ENCODE measurements at regions not wholly inside any gene's neighbourhood (a gene's known extent, or its start where the extent isn't known, plus 50 kb on each side); places are given as distances from the start of the nearest gene placed in this dataset.
"Not testable (repeated sequence)": the region's sequence is repeated elsewhere in the genome, so short reads cannot be mapped to it uniquely, and the experiment has no call there.

- H3K4me3 ChIP-seq = no peak overlapping the region
- no peak for TF ChIP-seq CTCF (IDR thresholded peaks at IDR 0.05; ENCODE audit: borderline replicate concordance)
- no peaks in the 10 kb centered on the region for H3K4me1 ChIP-seq
- H3K27me3 ChIP-seq (ENCODE audit: low read depth) = no peaks in the 10 kb centered on the region
- no peaks in the 10 kb centered on the region for H3K36me3 ChIP-seq
- no peaks in the 10 kb centered on the region for H3K9me3 ChIP-seq (replicated peaks)
- no peak for DNase-seq
- intact Hi-C loops (cut with micrococcal nuclease) = no loop called here
- H3K27ac ChIP-seq (replicated peaks) = no peak overlapping the region
Measured at GRCh38 chr6:104459543-104459942, 400.2 kb downstream of the HACE1 start.

- no peak for DNase-seq
- TF ChIP-seq CTCF (IDR thresholded peaks at IDR 0.05; ENCODE audit: borderline replicate concordance) = no peak
- no peaks in the 10 kb centered on the region for H3K36me3 ChIP-seq
- H3K4me3 ChIP-seq = no peak overlapping the region
- no peaks in the 10 kb centered on the region for H3K27me3 ChIP-seq (ENCODE audit: low read depth)
- H3K4me1 ChIP-seq = no peaks in the 10 kb centered on the region
- no peaks in the 10 kb centered on the region for H3K9me3 ChIP-seq (replicated peaks)
- no peak overlapping the region for H3K27ac ChIP-seq (replicated peaks)
- intact Hi-C loops (cut with micrococcal nuclease) = no loop called here
Measured at GRCh38 chr6:104449918-104450317, 409.8 kb downstream of the HACE1 start.

GRCh38 chr6:104446101-104447080 is 413.3 kb downstream of the HACE1 start:
- H3K4me1 ChIP-seq; H3K27me3 ChIP-seq (ENCODE audit: low read depth); DNase-seq; intact Hi-C loops (cut with micrococcal nuclease); H3K27ac ChIP-seq (replicated peaks); H3K4me3 ChIP-seq; H3K9me3 ChIP-seq (replicated peaks); H3K36me3 ChIP-seq: not testable (repeated sequence)

- Histone ChIP-seq H3K9me3 (replicated peaks) (no peaks in the 10 kb centered on the region), H3K27me3 (ENCODE audit: low read depth) (no peaks in the 10 kb centered on the region), H3K36me3 (no peaks in the 10 kb centered on the region), H3K27ac (replicated peaks) (no peak overlapping the region), H3K4me1 (no peaks in the 10 kb centered on the region), H3K4me3 (no peak overlapping the region)
- no peak for TF ChIP-seq CTCF (IDR thresholded peaks at IDR 0.05; ENCODE audit: borderline replicate concordance)
- intact Hi-C loops (cut with micrococcal nuclease) = no loop called here
- no peak for DNase-seq
Measured at GRCh38 chr6:104434519-104434918, 425.2 kb downstream of the HACE1 start.

- Histone ChIP-seq H3K4me3 (no peak overlapping the region), H3K4me1 (no peaks in the 10 kb centered on the region), H3K36me3 (no peaks in the 10 kb centered on the region), H3K27me3 (ENCODE audit: low read depth) (no peaks in the 10 kb centered on the region), H3K9me3 (replicated peaks) (peaks cover 10% of the 10 kb centered on the region), H3K27ac (replicated peaks) (no peak overlapping the region)
- intact Hi-C loops (cut with micrococcal nuclease) = no loop called here
- TF ChIP-seq CTCF (IDR thresholded peaks at IDR 0.05; ENCODE audit: borderline replicate concordance) = no peak
- DNase-seq = no peak
Measured at GRCh38 chr6:104431096-104431495, 428.6 kb downstream of the HACE1 start.

GRCh38 chr6:104428184-104428583 is 431.5 kb downstream of the HACE1 start:
- Histone ChIP-seq H3K27ac (replicated peaks) (no peak overlapping the region), H3K9me3 (replicated peaks) (peaks cover 14% of the 10 kb centered on the region), H3K4me1 (no peaks in the 10 kb centered on the region), H3K27me3 (ENCODE audit: low read depth) (no peaks in the 10 kb centered on the region), H3K36me3 (no peaks in the 10 kb centered on the region), H3K4me3 (no peak overlapping the region)
- TF ChIP-seq CTCF (IDR thresholded peaks at IDR 0.05; ENCODE audit: borderline replicate concordance) = no peak
- no peak for DNase-seq
- intact Hi-C loops (cut with micrococcal nuclease) = no loop called here

Measured in left ventricle myocardium inferior (tissue), 1 donor.